ENCODE measurements at regions not wholly inside any gene's neighbourhood (a gene's known extent, or its start where the extent isn't known, plus 50 kb on each side); places are given as distances from the start of the nearest gene placed in this dataset.

DNA sequence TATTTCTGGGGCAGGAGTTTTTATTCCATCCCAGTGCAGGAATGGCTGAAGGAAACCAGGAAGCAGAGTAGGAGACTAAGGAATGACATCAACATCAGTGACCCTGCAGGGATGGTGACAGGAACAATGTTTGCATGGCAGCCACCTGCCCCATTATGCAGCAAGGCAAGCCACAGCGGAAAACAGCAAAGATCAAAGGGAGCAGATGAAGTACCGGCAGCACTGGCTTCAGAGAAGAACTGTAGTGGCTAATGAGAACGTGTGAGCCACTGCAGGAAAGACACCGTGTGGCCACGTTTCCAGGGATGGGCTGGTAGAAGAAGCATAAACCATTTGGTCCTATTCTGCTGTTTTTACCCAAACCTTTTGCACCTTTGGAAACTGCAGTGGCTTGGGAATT is 52.9 kb upstream of the TAB2 start:
- H3K36me3 Mint-ChIP-seq (ENCODE audit: low read depth) = no peaks in the 10 kb centered on the region
- H3K4me1 Mint-ChIP-seq = peaks cover 4% of the 10 kb centered on the region
- Histone ChIP-seq H3K36me3 (ENCODE audit: insufficient read depth) (no peaks in the 10 kb centered on the region), H3K4me2 (no peak overlapping the region), H3K27ac (ENCODE audit: low read depth) (no peak overlapping the region), H3K4me1 (ENCODE audit: insufficient read depth) (no peaks in the 10 kb centered on the region), H3F3A (replicated peaks; ENCODE audit: low read depth) (no peaks in the 10 kb centered on the region), H3K79me2 (replicated peaks; ENCODE audit: insufficient read depth) (no peaks in the 10 kb centered on the region), H2AFZ (no peak overlapping the region), H4K20me1 (replicated peaks; ENCODE audit: insufficient read depth) (no peaks in the 10 kb centered on the region), H3K9me2 (ENCODE audit: insufficient read depth) (0 out of 2 replicates have a peak, but pooled peaks cover 3% of the 10 kb centered on the region), H3K4me3 (no peak overlapping the region), H3K27me3 (ENCODE audit: insufficient read depth) (no peaks in the 10 kb centered on the region)
- DNase-seq (ENCODE audit: low spot score) (no peak), ATAC-seq (peak; percentile 36; the same call in 2 of the 3 replicates)
- H3K27me3 Mint-ChIP-seq (ENCODE audit: insufficient read depth, low read depth, poor library complexity) = peaks cover 5% of the 10 kb centered on the region
- H3K27ac Mint-ChIP-seq = no peak overlapping the region
- TF ChIP-seq EZH2 (IDR thresholded peaks at IDR 0.05; ENCODE audit: low read depth, unreplicated experiment) = no peak
- TF ChIP-seq, protein P1, sequence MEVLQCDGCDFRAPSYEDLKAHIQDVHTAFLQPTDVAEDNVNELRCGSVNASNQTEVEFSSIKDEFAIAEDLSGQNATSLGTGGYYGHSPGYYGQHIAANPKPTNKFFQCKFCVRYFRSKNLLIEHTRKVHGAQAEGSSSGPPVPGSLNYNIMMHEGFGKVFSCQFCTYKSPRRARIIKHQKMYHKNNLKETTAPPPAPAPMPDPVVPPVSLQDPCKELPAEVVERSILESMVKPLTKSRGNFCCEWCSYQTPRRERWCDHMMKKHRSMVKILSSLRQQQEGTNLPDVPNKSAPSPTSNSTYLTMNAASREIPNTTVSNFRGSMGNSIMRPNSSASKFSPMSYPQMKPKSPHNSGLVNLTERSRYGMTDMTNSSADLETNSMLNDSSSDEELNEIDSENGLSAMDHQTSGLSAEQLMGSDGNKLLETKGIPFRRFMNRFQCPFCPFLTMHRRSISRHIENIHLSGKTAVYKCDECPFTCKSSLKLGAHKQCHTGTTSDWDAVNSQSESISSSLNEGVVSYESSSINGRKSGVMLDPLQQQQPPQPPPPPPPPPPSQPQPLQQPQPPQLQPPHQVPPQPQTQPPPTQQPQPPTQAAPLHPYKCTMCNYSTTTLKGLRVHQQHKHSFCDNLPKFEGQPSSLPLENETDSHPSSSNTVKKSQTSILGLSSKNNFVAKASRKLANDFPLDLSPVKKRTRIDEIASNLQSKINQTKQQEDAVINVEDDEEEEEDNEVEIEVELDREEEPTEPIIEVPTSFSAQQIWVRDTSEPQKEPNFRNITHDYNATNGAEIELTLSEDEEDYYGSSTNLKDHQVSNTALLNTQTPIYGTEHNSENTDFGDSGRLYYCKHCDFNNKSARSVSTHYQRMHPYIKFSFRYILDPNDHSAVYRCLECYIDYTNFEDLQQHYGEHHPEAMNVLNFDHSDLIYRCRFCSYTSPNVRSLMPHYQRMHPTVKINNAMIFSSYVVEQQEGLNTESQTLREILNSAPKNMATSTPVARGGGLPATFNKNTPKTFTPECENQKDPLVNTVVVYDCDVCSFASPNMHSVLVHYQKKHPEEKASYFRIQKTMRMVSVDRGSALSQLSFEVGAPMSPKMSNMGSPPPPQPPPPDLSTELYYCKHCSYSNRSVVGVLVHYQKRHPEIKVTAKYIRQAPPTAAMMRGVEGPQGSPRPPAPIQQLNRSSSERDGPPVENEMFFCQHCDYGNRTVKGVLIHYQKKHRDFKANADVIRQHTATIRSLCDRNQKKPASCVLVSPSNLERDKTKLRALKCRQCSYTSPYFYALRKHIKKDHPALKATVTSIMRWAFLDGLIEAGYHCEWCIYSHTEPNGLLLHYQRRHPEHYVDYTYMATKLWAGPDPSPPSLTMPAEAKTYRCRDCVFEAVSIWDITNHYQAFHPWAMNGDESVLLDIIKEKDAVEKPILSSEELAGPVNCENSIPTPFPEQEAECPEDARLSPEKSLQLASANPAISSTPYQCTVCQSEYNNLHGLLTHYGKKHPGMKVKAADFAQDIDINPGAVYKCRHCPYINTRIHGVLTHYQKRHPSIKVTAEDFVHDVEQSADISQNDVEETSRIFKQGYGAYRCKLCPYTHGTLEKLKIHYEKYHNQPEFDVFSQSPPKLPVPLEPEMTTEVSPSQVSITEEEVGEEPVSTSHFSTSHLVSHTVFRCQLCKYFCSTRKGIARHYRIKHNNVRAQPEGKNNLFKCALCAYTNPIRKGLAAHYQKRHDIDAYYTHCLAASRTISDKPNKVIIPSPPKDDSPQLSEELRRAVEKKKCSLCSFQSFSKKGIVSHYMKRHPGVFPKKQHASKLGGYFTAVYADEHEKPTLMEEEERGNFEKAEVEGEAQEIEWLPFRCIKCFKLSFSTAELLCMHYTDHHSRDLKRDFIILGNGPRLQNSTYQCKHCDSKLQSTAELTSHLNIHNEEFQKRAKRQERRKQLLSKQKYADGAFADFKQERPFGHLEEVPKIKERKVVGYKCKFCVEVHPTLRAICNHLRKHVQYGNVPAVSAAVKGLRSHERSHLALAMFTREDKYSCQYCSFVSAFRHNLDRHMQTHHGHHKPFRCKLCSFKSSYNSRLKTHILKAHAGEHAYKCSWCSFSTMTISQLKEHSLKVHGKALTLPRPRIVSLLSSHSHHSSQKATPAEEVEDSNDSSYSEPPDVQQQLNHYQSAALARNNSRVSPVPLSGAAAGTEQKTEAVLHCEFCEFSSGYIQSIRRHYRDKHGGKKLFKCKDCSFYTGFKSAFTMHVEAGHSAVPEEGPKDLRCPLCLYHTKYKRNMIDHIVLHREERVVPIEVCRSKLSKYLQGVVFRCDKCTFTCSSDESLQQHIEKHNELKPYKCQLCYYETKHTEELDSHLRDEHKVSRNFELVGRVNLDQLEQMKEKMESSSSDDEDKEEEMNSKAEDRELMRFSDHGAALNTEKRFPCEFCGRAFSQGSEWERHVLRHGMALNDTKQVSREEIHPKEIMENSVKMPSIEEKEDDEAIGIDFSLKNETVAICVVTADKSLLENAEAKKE (CRISPR knock-in tag; IDR thresholded peaks at IDR 0.05) = no peak
- no peak for TF ChIP-seq JUNB (IDR thresholded peaks at IDR 0.05; ENCODE audit: unreplicated experiment)
- no peak for TF ChIP-seq NANOG (IDR thresholded peaks at IDR 0.05; ENCODE audit: borderline replicate concordance)
- no peak for TF ChIP-seq EZH2phosphoT487 (IDR thresholded peaks at IDR 0.05; ENCODE audit: unreplicated experiment)
- no peak for TF ChIP-seq ZNF114 (CRISPR knock-in tag; IDR thresholded peaks at IDR 0.05)
- TF ChIP-seq POLR2AphosphoS5 (IDR thresholded peaks at IDR 0.05; ENCODE audit: low read depth) = no peak
- TF ChIP-seq, protein P2, sequence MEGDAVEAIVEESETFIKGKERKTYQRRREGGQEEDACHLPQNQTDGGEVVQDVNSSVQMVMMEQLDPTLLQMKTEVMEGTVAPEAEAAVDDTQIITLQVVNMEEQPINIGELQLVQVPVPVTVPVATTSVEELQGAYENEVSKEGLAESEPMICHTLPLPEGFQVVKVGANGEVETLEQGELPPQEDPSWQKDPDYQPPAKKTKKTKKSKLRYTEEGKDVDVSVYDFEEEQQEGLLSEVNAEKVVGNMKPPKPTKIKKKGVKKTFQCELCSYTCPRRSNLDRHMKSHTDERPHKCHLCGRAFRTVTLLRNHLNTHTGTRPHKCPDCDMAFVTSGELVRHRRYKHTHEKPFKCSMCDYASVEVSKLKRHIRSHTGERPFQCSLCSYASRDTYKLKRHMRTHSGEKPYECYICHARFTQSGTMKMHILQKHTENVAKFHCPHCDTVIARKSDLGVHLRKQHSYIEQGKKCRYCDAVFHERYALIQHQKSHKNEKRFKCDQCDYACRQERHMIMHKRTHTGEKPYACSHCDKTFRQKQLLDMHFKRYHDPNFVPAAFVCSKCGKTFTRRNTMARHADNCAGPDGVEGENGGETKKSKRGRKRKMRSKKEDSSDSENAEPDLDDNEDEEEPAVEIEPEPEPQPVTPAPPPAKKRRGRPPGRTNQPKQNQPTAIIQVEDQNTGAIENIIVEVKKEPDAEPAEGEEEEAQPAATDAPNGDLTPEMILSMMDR (conservative IDR thresholded peaks at IDR 0.05; ENCODE audit: low read depth in 2 of 2) = no peak
- no peaks in the 10 kb centered on the region for H3K9me3 Mint-ChIP-seq
- H3K4me3 Mint-ChIP-seq = no peak overlapping the region
